Ovary (tissue), 7 donors: ENCODE measurements at regions not wholly inside any gene's neighbourhood (a gene's known extent, or its start where the extent isn't known, plus 50 kb on each side); places are given as distances from the start of the nearest gene placed in this dataset.

ENCODE experiments used
- DNase-seq, 5 donors: peaks; one replicate each; pipeline ENCODE4 v3.0.0-alpha.2; 2019 to 2020
- H3K27ac ChIP-seq, 2 donors: fragments of 200-600 bp; one replicate each; pipeline versions ENCODE4 v1.5.1 to v1.8.0; 2019 to 2022
- H3K27me3 ChIP-seq: fragments of 200-600 bp; one replicate; pipeline ENCODE4 v1.8.0; 2022
- H3K36me3 ChIP-seq: fragments of 200-600 bp; sonication (generic); one replicate; pipeline ENCODE4 v1.5.1; 2019
- H3K4me1 ChIP-seq: one replicate; pipeline ENCODE4 v1.8.1; 2013; ENCODE audit warnings: mild to moderate bottlenecking, moderate library complexity; ENCODE audit not compliant: insufficient read depth
- H3K4me3 ChIP-seq: fragments of 200-600 bp; sonication (generic); one replicate; pipeline ENCODE4 v1.5.1; 2017
- H3K9me3 ChIP-seq, 2 donors: fragments of 200-600 bp in 1 of 2; sonication (generic) in 1 of 2; one replicate each; pipeline versions ENCODE4 v1.5.1 to v1.8.1; 2013 to 2019; ENCODE audit warnings: mild to moderate bottlenecking in 1 of 2, moderate library complexity in 1 of 2
- CTCF ChIP-seq, 3 donors: fragments of 450-650 bp in 2 of 3; fragments of 200-600 bp in 1 of 3; IDR thresholded peaks; one replicate each; pipeline versions ENCODE4 v1.5.1 to v1.8.0; 2016 to 2022; ENCODE audit warnings: antibody characterized with exemption in 3 of 3, mild to moderate bottlenecking in 1 of 3
- EP300 ChIP-seq: sonication (generic); formaldehyde crosslinking; IDR thresholded peaks from one replicate; pipeline ENCODE4 v1.6.1; 2017; ENCODE audit warnings: antibody characterized with exemption
- POLR2A ChIP-seq: fragments of 450-650 bp; IDR thresholded peaks from one replicate; pipeline ENCODE4 v1.6.1; 2017; ENCODE audit warnings: antibody characterized with exemption, mild to moderate bottlenecking, moderate library complexity
- WGBS, 3 donors: extraction: QIAGEN DNeasy Blood & Tissue Kit in 1 of 3; methylation state at CpG; one replicate each; pipeline versions ENCODE4 v1.1.5 to v1.1.7; 2013 to 2017; 5-methylcytosine and 5-hydroxymethylcytosine counted together
- intact Hi-C, 4 donors: fragments of 100-400 bp; cut with DNase I; formaldehyde crosslinking; loops; one replicate each; pipeline versions ENCODE4 v1.11.0 to v1.15.1; 2022 to 2023
- donor health status: DM: no; HTN: no; CAD: no; lungs with moderate emphysema.
- donor health status: DM: no; HTN: no; CAD: no.
- donor health status: Bipolar disorder and iron deficiency.
- donor health status: DM: no; HTN: no; CAD: no.
- donor health status: DM: yes; HTN: yes; CAD: no.

GRCh38 chr2:67841711-67842110 is 221.1 kb downstream of the C1D start:
- no peak overlapping the region for H3K4me3 ChIP-seq

GRCh38 chr2:67842375-67842959 is 220.3 kb downstream of the C1D start:
- intact Hi-C loops = loop anchor here in 3 of 4 donors (5.0 to 10.0 kb wide), 4 partner anchors 195 to 1410 kb away; partner anchors contain the start of gene MEIS1 (in 1 of the 3)
- H3K9me3 ChIP-seq = no peaks in the 10 kb centered on the region
- no peak for DNase-seq
- TF ChIP-seq POLR2A (no peak), CTCF (IDR thresholded peaks at IDR 0.05) (no peak), EP300 (no peak)
- H3K27ac ChIP-seq = no peak overlapping the region
- no peaks in the 10 kb centered on the region for H3K27me3 ChIP-seq
- H3K4me1 ChIP-seq = peaks cover 7% of the 10 kb centered on the region
- H3K4me3 ChIP-seq = no peak overlapping the region
- 67 to 76% (median 75%) methylated on average over 9 of the region's 9 CpGs for WGBS, 3 donors
- no peaks in the 10 kb centered on the region for H3K36me3 ChIP-seq

More at GRCh38 chr2:67841711-67842110, 221.1 kb downstream of the C1D start:
- Histone ChIP-seq H3K4me1 (peaks cover 7% of the 10 kb centered on the region), H3K27me3 (no peaks in the 10 kb centered on the region), H3K9me3 (no peaks in the 10 kb centered on the region), H3K36me3 (no peaks in the 10 kb centered on the region), H3K27ac (no peak overlapping the region)
- TF ChIP-seq POLR2A = no peak
- no peak for TF ChIP-seq CTCF (IDR thresholded peaks at IDR 0.05)
- TF ChIP-seq EP300 = no peak
- WGBS, 3 donors = 81 to 86% (median 81%) methylated on average over 2 of the region's 2 CpGs
- DNase-seq = no peak
- intact Hi-C loops = loop anchor here in 3 of 4 donors (5.0 to 10.0 kb wide), 4 partner anchors 194 to 1409 kb away; partner anchors contain the start of gene MEIS1 (in 1 of the 3)

- Histone ChIP-seq H3K4me1 (peaks cover 7% of the 10 kb centered on the region), H3K27me3 (no peaks in the 10 kb centered on the region), H3K27ac (no peak overlapping the region), H3K36me3 (no peaks in the 10 kb centered on the region), H3K4me3 (no peak overlapping the region), H3K9me3 (no peaks in the 10 kb centered on the region)
- no peak for DNase-seq
- intact Hi-C loops = loop anchor here in 3 of 4 donors (5.0 to 10.0 kb wide), 4 partner anchors 197 to 1412 kb away; partner anchors contain the start of gene MEIS1 (in 1 of the 3)
- TF ChIP-seq EP300 (no peak), POLR2A (no peak), CTCF (IDR thresholded peaks at IDR 0.05) (no peak)
- 36 to 50% (median 45%) methylated on average over 1 of the region's 1 CpG for WGBS, 3 donors
These were observed 218.7 kb downstream of the C1D start for GRCh38 chr2:67844024-67844540.

DNA sequence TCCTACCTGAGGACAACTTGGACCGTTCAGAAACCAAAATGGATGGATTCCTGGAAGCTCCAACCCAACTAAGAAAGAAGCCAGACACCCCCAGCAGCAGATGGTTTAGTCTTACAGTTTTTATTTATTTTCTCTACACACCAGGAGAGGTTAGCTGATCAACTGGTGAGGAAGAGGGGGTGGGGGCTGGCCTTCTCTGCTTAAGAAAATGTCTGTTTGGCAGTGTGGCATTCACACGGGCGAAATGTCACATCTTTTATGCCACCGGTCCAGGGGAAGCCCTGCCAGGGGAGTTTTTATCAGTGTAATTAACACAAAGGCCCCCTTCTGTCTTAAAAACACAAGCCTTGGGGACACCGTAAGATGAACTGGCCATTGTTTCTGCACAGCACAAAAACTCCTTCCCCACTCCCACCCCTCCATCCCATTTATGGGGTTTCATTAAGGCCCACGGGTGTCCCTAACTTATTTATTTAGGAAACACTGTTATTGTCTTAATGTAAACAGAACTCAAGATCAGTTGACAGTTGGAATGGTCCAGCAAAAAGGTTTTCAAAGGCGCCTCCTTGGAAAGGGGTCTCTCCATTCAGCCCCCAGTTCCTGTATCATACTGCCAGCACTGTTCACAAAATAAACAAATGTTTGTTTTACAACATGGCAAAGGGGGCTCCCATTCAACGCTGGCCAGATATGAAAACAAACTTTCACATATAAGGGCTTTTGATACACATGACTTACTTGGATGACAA is 217.0 kb downstream of the C1D start:
- H3K27ac ChIP-seq = peak overlapping the region in 1 of 2 donors; percentile 22

More for the DNA sequence above, 217.0 kb downstream of the C1D start:
- no peak overlapping the region for H3K4me3 ChIP-seq
- no peaks in the 10 kb centered on the region for H3K9me3 ChIP-seq
- peaks cover 7% of the 10 kb centered on the region for H3K4me1 ChIP-seq
- WGBS, 3 donors = 66 to 72% (median 68%) methylated on average over 8 of the region's 8 CpGs
- H3K36me3 ChIP-seq = no peaks in the 10 kb centered on the region
- no peaks in the 10 kb centered on the region for H3K27me3 ChIP-seq
- TF ChIP-seq EP300 = no peak
- no peak for TF ChIP-seq POLR2A
- TF ChIP-seq CTCF (IDR thresholded peaks at IDR 0.05) = no peak
- DNase-seq = peak in 2 of 5 donors; percentile 14 to 18
- intact Hi-C loops = loop anchor here in 3 of 4 donors (5.0 to 10.0 kb wide), 3 partner anchors 1271 to 1413 kb away; partner anchors contain the start of gene MEIS1 (in 1 of the 3)
